HG03064 (cell line): ENCODE measurements at regions not wholly inside any gene's neighbourhood (a gene's known extent, or its start where the extent isn't known, plus 50 kb on each side); places are given as distances from the start of the nearest gene placed in this dataset.
"Not testable (repeated sequence)": the region's sequence is repeated elsewhere in the genome, so short reads cannot be mapped to it uniquely, and the experiment has no call there.

Experiments used
- ATAC-seq: cut with Tn5 transposase; IDR thresholded peaks from one replicate; pipeline ENCODE4 v1.9.1; 2021; ENCODE audit warnings: low read depth; ENCODE audit not compliant: unreplicated experiment

DNA sequence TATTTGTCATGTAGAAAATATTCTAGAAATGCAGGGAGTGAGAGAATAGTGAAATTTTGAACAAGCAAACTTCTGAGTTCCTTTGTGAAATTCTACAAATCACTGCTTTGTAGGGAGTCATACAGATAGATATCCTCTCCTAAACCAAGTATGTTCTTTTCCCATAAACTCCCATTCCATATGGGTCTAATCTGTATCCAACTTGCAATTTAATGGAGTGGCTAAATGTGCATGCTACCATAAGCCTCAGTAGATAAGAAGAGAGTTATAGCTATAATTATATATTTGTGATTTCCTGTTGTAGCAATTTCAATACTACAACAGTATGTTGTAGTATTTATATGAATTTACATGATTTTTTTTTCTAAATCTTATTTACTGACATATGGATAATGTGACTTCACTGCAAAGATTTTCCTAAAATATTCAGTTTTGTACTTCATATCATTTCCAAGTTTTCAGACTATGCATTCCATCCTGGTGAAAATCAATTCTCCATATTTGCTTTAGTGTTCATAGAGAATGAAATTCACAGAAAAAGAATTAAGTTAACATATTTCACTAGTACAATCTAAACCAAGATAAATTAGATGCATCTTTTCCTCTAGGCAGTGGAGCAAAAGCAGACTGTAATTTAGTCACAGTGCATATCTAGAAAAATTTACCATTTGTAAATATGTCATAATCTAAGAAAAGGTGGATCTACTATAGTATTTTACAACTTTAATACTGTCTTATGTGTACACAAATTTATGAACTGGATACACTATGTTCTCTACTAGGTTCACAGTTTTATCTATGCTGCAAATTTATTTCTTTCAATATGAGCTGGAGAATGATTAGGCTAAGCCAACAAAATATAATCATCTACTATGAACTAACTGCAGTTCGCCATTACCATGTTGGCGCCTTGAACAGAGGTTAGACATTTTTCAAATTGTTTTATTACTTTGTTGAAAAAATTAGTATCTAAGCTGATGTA lies 372.9 kb upstream of the NDST3 start:
- ATAC-seq = no peak

DNA sequence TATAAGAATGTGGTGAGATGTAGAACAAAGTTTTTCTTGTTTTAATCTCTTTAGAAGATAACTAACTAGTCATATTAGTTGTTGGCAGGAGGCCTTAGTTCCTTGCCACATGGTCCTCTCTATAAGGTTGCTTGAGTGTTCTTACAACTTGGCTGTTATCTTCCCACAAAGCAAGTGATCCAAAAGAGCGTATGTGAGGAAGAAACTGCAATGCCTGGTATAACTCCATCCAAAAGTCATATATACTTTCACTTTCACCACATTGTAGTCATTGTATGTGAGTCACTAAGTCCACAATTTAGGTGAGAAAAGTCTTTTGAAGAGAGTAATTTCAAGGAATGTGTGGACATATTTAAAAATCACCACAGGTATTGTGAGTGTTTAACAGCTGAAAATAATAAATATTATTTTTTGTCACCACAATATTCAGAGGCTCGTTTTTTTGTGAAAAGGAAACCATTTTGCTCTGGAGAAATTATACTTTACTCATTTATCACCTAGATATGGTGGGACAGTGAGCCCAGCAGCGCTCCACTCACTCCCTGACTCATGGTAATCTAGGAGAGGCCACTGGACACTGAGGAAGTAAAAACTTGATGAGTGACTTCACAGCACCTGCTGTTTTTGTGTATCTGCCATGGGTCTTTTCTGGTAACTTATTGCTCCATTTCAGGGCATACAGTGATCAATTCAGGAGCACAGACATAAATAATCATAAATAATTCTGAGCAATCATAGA lies 369.4 kb upstream of the NDST3 start:
- ATAC-seq = no peak

DNA sequence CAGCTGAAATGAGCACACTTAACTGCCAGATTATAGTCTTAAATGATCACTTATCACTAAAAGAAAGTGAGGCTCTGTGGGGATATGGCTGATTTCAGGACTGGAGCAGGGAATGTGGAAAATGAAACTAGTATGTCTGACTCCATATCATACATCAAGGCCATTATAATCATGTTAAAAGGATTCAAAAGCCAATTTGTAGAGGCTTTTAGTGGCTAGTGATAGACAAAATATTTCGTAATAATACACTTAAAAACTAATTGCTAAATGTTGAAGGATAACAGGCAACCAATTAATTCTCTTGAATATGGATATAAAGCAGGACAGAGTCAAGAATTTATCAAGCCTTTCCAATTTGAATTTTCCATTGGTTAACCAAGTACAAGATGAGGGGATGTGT lies 358.1 kb upstream of the NDST3 start:
- ATAC-seq = no peak

DNA sequence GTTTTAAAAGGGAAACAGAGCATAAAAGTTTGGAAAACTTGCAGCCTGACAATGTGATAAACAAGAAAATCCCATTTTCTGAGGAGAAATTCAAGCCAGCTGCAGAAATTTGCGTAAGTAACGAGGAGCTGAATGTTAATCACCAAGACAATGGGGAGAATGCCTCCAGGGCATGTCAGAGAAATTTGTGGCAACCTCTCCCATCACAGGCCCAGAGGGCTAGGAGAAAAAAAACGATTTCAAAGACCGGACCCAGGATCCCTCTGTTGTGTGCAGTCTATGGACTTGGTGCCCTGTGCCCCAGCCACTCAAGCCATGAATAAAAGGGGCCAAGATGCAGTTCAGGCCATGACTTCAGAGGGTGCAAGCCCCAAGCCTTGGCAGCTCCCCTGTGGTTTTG lies 355.4 kb upstream of the NDST3 start:
- no peak for ATAC-seq

DNA sequence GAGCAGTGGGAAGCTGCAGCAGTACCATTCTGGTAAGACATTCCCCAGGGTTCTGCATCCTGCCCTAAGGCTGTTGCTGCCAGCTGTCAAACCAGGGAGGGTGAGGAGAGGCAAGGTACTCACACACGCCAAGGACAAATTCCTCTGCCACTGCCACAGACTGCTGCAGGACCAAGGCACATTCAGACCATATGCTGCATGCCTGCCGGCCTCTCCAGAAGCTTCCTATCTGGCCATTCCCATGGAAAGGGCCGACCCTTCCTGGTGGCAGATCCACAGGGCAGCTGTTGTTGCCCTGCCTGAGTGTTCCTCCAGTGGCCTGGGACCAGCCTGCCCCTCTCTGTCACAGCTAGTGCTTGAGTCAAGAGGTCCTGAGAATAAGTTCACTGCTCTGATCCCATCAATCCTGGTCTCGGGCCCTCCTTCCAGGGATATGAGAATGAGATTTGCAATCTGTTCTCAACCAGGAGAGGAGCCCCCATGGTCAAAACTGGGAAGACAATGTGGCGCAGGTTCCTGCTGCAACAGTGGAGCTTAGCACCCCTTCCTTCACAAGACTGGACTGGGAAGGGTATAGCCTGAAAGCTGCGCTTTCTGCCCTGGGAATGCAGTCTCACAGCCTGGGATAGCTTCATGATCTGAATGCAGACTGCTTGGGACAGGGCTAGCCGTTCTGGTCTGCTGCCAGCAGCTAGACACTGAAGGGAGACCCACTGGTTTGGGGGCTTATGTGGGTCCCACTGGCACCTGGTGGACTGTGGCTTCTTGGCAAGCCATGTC lies 342.5 kb upstream of the NDST3 start:
- ATAC-seq = no peak

DNA sequence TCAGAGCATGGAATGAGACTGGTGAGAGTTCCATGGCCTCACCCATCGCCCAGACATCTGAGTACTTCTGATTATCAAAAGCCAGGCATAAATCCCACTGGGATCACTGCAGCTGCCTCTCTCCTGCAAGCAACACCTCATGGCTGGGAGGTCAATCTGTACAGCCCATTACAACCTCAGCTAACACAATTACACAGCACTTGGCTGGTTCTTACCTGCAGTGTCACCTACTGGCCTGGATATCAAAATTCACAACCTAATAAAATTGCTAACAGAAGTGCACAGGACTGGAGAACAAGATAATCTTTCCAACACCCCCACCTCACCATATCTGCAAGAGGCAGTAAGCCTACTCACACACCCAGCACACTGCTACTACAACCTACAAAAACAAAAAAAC lies 341.7 kb upstream of the NDST3 start:
- ATAC-seq = no peak

DNA sequence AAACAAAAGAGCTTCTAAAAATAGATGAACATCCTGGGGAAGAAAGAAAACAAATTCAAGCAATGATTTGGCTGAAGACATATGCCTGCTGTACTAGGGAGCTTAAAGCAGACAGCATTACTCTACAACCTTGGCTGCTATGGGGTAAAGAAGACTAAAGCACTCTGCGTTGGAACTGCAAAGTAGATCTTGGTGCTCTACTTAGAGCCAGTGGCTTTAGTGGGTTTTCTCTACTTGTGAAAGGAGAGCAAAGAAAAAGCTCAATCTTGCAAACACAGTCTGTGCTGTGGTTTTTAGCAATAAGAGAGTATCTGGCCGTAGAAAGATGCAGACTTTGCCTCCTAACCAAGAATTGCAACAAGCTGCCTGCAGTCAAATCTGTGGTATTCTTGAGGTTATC lies 334.7 kb upstream of the NDST3 start:
- ATAC-seq = no peak

DNA sequence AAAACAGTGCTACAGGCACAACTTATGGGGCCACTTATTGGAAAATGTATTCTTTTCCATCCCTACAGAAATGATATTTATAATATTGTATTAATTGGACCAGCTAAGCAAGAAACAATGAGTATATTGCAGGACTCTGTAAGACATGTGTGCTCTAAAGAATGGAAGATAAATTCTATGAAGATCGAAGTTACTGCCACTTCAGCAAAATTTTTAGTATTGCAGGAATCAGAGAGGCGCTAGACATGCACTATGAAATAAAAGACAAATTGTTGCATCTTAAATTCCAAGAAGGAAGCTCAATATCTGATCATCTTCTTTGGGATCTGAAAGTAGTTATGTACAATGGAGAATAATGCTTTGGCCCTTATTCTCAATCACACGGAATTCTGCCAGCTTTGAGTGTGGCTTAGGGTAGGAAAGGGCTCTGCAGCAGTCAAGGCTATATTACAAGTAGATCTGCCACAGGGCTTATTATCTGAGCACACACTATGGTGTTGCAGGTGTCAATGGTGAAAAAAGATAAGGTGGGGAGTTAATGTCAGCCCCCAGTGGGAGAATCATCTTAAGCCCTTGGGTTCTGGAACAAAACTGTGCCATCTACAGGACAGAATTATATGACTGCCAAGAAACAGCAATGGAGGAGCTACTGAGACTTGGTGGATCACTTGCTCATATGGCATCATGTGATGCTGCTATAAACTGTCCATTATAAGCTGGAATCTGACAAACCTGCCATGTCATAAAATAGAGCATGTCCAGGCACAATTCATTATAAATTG lies 334.0 kb upstream of the NDST3 start:
- ATAC-seq = no peak

DNA sequence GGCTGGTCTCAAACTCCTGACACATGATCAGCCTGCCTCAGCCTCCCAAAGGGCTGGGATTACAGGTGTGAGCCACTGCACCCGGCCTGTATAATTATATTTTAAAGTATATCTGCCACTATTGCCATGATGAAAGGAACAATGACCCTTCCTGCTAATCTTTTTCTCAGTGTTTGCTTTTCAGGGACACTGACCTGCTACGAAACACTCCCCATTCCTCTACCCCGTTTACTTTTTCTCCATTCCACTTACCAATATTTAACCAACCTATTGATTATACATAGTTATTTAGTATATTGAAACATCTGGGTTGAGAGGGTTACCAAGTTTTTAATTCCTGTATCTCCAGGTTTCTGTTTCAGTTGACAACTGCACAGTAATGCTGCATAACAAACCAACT lies 331.9 kb upstream of the NDST3 start:
- ATAC-seq = no peak

DNA sequence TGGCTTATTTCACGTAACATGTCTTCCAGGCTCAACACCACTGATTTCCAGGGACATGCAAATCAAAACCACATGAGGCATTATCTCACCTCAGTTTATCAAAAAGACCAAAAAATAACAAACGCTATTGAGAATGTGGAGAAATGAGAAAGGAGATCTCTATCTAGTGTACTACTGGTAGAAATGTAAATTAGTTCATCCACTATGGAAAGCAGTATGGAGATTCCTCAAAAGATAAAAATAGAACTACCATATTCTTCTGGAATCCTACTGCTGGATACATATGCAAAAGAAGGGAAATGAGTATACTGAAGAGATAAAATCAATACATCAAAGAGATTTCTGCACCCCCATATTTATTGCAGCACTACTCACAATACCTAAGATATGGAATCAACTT lies 329.6 kb upstream of the NDST3 start:
- ATAC-seq = no peak

DNA sequence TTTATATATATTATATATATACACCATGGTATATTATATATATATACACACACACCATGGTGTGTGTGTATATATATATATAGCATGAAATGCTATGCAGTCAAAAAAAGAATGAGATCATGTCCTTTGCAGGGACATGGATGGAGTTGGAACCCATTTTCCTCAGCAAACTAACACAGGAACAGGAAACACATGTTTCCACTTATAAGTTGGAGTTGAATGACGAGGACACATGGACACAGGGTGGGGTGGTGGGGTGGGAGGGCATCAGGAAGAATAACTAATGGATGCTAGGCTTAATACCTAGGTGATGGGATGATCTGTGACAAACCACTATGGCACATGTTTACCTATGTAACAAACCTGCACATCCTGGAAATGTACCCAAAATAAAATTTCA lies 293.6 kb upstream of the NDST3 start:
- no peak for ATAC-seq

DNA sequence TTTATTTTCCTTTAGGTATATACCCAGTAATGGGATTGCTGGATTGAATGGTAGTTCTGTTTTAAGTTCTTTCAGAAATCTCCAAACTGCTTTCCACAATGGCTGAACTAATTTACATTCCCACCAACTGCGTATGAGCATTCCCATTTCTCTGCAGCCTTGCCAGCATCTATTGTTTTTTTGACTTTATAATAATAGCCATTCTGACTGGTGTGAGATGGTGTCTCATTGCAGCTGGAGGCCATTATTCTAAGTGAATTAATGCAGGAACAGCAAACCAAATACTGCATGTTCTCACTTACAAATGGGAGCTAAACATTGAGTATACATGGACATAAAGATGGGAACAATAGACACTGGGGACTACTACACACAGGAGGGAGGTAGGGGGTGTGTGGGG lies 288.9 kb upstream of the NDST3 start:
- ATAC-seq = not testable (repeated sequence)

DNA sequence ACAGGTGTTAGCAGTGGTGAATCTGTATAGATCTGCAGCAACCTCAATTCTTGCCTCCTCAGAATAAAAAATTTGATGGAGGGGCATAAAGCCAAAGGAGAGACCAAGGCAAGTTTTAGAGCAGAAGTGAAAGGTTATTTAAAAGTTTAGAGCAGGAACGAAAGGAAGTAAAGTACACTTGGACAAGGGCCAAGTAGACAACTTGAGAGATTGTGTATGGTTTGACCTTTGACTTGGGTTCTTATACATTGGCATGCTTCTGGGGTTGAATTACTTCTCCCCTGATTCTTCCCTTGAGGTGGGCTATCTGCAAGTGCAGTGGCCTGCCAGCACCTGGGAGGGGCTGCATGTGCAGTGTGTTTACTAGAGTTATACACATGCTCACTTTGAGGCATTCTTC lies 278.8 kb upstream of the NDST3 start:
- ATAC-seq = no peak

DNA sequence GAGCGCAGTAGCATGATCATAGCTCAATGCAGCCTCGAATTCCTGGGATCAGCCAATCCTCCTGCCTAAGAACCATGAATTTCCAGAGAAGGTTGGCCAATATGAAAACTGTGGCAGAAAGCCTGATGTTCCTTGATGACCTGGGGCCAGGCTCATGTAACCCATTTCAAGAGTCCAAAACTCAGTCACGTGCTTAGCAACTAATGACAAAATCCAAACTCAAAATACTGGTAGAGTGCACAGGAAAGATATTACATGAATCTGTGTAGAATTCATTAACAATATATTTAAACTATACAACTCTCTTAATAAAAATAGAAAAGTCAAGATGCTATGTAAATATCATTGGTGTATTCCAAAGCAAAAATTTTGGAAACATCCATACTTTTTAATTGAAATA lies 265.7 kb upstream of the NDST3 start:
- no peak for ATAC-seq

DNA sequence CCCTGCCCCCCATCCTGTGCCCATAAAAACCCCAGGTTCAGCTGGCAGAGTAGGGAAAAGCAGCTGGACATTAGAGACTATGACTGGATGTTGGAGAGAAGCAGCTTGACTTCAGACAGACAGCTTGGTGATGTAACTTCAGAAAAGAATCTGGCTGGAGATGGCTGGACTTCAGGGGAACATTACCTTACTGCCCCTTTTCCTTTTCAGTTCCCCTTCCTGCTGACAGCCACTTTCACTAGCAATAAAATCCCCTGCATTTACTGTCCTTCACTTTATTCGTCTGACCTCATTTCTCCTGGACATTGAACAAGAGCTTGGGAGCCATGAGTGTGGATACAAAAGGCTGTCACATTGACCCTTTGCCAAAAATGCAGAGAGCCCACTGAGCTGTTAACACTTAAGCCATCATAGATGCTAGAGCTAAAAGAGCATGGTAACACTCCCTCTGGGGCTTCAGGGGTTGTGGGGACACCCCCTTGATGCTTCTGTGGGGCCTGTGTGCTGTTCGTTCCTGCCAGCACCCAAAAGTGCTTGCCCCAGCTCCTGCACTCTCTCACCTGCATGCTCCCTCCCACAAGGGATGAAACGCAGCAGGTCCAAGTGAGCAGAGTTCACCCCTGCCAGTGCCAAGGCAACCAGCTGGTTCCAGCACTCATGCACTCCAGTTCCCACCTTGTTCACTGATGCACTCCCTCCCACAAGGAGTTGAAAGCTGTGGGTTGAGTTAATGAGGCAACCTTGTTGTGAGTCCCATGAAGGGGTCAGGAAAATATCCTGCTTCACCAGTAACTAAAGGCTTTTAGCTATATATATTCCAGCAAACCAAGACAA lies 263.8 kb upstream of the NDST3 start:
- ATAC-seq = no peak

DNA sequence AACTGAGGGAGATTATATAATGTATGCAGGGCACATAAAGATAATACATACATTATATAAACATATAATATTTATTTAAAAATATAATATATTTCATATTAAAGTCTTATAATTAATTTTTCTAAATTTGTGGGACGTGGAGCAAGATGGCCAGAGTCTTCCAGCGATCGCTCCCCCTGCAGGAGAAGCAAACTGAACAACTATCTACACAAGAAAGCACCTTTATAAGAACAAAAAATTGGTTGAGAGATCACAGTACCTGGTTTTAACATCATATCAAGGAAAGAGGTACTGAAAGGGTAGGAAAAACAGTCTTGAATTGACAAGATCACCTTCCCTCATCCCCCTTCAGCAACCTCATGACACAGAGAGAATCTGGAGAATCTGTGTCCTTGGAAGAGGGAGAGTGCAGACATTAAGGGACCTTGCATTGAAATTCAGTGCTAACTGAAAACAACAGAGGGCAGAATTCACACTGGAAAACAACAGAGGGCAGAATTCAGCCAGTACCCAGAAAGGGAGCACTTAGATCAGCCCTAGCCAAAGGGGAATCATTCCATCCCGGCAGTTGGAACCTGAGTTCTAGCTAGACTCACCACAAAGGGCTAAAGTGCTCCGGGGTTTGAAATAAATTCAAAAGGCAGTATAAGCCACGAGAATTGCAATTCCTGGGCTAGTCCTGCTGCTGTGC lies 262.5 kb upstream of the NDST3 start:
- ATAC-seq = no peak

DNA sequence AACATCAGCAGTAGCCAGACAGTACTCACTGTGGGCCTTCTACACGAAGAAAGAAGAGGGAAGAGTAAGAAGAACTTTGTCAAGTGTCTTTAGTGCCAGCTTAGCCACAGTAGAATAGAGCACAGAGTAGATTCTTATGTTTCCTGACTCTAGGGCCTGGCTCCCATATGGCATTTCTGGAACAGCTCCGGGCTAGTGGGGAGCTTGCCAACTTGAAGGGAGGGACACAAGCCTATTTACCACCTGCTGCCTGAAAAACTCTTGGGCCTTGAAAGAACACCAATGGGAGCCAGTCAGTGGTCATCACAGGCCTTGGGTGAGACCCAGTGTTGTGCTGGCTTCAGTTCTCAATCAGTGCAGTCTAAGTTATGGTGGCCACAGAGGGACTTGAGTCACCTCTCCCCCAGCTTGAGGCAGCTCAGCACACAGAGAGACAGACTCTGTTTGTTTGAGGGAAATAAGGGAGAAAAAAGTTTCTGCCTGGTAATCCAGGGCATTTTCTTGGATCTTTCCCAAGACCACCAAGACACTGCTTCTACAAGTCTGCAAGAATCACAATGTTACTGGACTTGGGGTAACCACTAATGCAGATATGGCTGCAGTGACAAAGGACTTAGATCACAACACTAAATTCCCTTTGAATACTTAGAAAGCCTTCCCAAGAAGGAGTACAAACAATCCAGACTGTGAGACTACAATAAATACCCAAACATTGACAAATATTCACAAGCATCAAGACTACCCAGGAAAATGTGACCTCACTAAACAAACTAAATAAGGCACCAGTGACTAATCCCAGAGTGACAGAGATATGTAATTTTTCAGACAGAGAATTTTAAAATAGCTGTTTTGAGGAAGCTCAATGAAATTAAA lies 261.0 kb upstream of the NDST3 start:
- ATAC-seq = no peak

DNA sequence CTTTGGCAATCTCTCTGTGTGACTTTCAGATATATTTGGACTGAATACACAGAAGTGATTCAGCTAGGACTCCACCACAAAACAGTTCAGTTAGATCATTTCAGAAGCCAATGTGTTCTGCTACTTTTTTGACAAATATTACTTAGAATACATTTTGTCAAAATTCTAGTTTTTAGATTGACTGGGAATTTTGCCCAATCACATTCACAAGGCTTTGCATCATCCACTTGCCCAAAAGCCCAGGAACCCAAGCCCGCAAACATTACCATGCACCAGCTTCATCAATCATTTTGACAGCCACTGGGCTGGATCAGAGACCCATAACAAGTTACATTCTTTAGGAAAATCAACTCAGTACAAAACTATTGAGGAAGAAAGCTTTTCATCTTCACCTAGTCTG lies 256.6 kb upstream of the NDST3 start:
- ATAC-seq = no peak
